Inflammatory macrophage (primary cell): ENCODE measurements at regions not wholly inside any gene's neighbourhood (a gene's known extent, or its start where the extent isn't known, plus 50 kb on each side); places are given as distances from the start of the nearest gene placed in this dataset.
"Not testable (repeated sequence)": the region's sequence is repeated elsewhere in the genome, so short reads cannot be mapped to it uniquely, and the experiment has no call there.

Source experiments
- DNase-seq, 2 donors: peaks; one replicate each; pipeline ENCODE4 v3.0.0-alpha.2; 2020 to 2022

- DNase-seq = no peak
Measured at GRCh38 chr3:20810555-20810954, 624.5 kb upstream of the SGO1 start.

DNA sequence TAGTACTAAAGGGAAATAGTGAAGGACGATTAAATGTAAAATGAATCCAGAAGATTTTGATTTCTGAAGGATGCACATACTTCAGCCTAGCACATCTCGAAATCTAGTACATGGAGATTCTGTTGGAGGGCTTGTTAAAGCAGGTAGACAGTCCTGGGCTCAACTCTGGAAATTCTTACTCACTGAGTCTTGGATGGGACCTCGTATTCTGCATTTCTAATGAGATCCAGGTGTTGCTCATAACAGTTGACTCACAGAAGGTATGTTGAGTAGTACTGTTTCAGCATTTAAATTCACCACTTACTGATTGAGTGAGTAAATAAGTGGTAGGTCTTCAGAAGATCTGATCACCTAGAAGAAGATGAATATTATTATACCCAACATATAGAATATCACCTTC is 623.4 kb upstream of the SGO1 start:
- no peak for DNase-seq

- DNase-seq = no peak
Measured at GRCh38 chr3:20808864-20809263, 622.9 kb upstream of the SGO1 start.

DNA sequence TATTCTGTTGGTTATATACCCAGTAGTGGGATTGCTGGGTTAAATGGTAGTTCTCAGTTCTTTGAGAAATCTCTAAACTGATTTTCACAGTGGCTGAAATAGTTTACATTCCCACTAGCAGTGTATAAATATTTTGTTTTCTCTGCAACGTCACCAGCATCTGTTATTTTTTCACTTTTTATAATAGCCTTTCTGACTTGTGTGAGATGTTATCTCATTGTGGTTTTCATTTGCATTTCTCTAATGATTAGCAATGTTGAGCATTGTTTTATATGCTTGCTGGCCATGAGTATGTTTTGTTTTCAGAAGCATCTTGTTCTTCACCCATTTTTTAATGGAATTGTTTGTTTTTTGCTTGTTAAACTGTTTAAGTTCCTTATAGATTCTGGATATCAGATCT is 612.7 kb upstream of the SGO1 start:
- DNase-seq = no peak

DNA sequence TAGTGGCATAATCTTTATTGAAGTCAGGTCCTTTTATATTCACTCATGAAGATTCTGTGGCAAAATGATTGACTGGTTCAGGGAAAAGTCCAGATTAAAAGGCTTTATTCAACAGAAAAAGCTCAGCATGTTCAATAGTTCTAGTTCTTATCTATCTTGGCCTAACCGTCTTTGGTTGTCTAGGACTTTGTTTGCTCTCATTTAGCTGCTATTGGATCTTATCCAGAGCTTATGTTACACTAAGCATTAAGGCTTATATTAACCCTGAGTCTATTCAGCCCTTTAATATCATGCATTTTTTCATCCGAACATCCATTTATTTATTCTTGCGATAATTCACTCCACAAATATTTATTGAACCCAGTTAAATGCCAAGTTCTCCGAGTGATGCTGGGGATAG is 601.0 kb upstream of the SGO1 start:
- DNase-seq = no peak

DNA sequence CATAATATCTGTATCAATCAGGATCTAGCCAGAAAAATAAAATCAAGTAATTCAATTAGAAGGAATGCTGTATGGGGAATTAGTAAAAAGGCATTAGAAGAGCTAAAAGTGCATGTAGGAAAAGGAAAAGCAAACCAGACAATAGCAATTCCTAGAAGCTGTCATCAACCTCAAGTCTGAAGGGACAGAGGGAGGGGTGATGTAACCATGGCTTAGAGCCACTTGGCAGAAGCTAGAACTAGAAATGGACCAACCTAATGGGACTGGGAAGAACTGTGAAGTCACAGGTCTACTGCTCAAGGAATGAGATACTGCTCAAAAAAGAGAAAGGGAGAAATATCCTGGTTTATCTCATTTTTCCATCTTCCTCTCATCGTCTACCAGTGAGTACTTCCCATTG is 590.7 kb upstream of the SGO1 start:
- DNase-seq = no peak

DNA sequence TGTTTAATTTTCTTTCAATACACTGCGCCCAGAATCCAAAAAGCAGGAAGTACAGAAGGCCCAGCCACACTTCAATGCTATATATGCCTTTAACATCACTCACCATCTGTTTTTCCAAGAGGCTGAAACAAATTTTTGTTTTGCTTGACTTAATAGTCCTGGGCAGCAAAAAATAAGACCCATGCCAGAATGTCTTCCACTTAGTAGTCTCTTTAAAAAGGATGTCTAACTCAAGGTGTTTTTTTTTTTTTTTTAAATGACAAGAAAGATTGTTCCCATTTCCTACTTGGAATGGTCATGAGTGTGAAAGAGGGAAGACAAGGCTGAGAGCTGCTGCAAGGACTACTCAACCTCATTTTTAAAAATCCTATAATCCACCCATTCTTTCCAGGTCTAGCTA is 590.3 kb upstream of the SGO1 start:
- no peak for DNase-seq

DNA sequence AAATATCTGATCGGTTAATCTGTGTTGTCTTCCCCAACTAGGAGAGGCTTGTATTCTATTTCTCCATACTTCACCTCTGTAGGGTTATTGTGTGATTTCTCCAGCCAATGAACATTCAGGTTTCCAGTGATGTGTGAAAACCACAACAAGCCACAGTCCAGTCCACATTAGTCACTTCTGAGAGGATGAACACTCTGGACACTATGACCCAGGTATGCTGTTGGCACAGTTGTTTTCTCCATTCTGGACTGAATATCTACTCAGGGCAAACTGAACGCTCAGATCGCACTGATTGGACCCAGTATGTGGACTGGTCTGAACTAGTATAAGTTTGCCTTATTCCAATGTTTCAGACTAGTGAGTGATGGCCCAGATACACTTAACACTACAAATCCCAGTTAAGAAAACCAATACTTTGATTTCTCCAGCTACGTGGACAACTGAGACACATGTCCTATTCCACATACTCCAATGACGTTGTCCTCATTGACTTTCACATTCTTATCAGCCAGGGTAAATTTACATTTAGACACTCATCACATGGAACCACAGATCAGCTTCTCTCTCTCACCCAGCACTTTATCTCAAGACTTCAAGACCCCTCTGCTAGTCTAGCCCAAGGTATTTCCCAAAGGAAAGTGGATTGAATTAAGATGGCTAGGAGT is 587.4 kb upstream of the SGO1 start:
- DNase-seq = no peak

GRCh38 chr3:20772869-20773268 is 586.9 kb upstream of the SGO1 start:
- DNase-seq = no peak

DNA sequence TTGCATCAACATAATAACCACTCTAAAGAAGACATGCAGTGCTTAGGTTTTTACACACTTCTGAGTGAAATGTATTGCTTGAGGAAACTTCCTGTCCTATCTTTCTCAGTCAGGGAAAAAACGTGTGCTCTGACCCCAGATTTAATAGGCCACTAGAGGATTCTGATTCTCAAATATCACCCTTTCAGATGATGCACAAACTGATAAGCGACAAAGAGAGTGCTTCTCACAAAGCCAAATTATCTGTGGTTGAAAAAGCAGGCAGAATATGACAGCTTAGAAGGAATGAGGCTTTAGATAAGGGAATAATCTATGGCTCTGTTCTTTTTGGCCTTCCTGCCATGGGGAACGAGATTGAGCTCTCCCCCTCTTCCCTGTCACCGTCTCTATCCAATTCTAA is 583.4 kb upstream of the SGO1 start:
- no peak for DNase-seq

- DNase-seq = no peak
Measured at GRCh38 chr3:20760981-20761380, 575.0 kb upstream of the SGO1 start.

- DNase-seq = no peak
Measured at GRCh38 chr3:20752416-20752815, 566.4 kb upstream of the SGO1 start.

DNA sequence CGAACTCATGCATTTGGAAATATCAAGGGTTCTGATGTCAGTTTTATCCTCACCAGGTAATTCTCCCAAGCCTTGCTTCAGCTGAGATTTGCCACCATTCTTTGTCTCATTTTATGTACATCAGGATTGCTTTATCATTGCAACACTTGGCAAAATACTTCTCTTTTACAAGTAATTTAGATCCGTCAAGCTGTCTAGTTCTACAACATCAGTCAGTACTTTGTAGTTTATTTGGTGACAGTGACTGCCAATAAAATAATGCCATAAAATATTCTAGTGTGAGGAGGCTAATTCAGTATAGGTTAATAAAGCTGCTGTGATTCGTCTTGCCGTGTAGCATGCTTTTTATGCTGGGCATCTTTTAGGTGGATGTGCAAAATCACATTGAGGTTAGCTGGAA is 565.3 kb upstream of the SGO1 start:
- DNase-seq = no peak

GRCh38 chr3:20747741-20748140 is 561.7 kb upstream of the SGO1 start:
- no peak for DNase-seq

DNA sequence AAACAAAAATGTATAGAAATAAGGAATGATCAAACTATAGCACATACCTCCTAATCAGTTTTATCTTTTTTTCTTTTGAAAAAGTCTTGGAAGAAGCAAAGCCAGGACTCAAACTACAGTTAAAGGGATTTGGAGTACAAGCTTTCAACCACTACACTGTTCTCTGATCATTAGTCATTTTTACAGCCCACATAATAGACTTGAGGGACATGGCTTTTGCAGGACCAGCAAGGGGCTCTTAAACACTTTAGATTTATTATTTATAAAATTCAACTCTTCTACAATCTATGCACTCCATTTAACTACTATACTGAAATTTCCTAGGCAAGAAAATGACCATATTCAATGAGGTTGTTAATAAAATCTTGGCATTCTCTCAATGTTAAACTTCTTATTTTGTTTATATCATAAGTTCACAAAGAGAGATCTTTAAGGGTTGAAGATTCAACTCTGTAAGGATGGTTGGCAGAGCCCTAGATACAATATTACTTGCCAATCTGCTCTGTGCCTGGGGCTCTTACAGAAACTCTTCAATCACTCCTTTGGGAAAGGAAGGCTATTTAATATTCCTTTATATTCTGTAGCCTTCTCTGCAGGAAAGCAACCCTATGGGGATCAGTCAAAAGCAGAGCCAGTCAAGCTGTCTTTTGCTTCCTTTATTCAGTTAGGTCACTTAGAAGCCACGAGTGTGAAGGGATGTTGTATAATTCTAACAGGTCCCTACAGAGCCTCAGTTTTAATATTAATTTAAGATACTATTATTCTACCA is 557.7 kb upstream of the SGO1 start:
- no peak for DNase-seq

GRCh38 chr3:20742903-20743552 is 557.0 kb upstream of the SGO1 start:
- no peak for DNase-seq

DNA sequence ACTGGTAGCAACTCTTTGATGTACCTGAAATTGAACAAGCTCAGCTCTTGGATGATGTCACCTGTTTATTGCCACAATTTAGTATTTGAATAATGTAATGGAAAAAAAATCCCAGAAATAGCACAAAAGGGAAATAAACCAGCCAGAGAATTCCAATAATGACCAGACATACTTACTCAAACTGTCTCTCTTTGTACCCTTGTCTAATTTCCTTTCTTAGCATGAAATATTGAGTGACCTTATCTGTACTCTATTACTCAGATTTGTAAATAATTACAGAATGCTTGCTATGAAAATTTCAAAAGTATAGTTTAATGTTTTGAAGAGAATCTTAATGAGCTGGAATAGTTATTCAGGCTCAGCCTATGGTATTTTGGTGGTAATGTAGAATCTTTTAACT is 555.4 kb upstream of the SGO1 start:
- no peak for DNase-seq

DNA sequence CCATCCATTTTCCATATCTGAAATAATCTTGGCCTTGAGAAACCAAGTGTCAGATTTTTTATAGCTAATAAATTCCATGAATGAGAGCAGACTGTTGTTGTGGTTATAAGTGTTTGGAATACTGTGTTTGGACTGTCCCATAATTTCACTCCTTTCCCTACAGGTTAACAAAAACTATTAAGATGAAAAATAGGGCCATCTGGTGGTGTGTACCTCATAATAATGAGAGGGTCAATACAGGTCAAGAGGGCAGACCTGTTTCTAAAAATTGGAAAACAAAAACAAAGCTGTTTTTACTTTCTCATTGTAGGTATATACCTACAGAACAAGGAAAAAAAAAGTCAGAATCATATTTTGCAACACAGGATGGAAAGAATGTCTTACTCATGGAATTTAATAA is 553.8 kb upstream of the SGO1 start:
- no peak for DNase-seq

DNA sequence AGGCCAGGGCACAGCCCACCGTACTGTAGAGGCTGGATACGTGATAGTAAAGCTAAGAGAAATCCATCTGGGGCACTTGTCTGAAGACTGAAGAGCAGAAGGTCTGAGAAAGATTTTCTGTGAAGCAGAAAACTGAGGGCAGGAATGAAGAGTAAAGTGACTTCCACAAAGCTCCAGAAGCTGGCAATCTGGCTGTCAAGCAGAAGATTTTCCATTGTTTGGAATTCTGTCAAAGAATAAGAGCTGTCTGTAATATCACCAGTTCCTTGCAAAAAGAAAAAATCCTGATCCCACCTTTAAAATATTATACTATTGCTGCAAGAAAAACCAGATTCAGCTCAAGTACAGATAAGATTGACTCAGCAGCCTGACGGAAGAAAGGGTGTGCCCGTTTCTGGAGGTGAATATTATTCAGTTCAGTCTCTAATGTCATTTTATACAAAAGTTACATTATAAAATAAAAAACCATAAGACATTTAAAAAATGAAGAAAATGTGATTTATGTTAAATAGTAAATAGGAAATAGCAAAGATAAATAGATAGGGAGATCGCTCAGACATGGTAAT is 550.4 kb upstream of the SGO1 start:
- DNase-seq = no peak

DNA sequence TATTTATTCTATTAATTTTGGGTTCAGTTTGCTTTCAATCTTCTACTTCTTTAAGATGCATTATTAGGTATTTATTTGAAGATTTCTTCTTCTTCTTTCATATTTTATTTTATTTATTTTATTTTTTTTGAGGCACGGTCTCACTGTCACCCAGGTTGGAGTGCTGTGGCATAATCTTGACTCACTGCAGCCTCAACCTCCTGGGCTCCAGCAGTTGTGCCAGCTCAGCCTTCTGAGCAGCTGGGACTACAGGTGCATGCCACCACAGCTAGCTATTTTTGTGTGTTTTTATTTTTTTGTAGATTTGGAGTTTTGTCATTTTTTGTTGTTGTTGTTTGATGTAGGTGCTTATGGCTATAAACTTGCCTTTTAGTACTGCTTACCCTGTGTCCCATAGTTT is 543.2 kb upstream of the SGO1 start:
- no peak for DNase-seq

GRCh38 chr3:20726786-20727185 is 540.8 kb upstream of the SGO1 start:
- no peak for DNase-seq

DNA sequence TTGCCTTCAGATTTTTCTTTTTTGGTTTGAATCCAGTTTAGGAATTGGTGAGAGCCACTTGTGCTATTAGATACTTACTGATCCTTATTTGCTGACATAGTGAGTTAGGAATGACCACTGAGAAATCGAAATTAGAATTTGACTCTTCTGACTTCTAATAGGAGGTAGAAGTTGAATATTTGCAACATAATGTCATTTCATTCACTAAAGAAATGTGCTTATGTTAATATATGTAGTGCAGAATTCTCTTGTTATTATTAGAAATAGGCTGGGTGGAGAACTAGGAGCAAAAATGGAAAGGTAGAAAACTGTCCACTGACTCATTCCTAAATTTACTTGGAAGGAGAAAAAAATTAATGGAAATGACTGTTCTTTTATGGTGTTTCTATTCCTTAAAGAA is 538.2 kb upstream of the SGO1 start:
- no peak for DNase-seq

- not testable (repeated sequence) for DNase-seq
Measured at GRCh38 chr3:20716425-20716824, 530.4 kb upstream of the SGO1 start.

- no peak for DNase-seq
Measured at GRCh38 chr3:20701641-20702040, 515.6 kb upstream of the SGO1 start.
